ENCODE measurements at regions not wholly inside any gene's neighbourhood (a gene's known extent, or its start where the extent isn't known, plus 50 kb on each side); places are given as distances from the start of the nearest gene placed in this dataset.

DNA sequence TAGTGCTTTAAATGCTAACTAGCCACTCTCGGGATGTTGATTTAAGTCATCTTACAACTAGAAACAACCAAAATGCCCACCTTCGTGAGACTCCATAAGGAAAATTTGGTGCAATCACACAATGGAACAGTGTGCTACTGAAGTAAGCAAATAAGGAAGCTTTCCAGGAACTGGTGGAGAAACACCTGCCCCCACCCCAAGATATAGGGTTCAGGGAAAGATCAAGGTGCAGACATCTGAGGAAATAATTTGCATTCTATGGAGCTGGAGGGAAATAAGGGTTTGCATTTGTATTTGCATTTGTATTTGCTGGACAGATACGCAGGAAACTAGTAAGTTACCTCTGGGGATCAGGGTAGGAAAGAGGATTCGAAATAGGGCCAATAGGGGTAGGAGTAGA, 90.9 kb downstream of the ACAA2 start:
- Histone ChIP-seq H3K9ac (replicated peaks; ENCODE audit: extremely low read depth, insufficient read depth, low read length) (no peak overlapping the region), H3K27ac (ENCODE audit: insufficient read depth, low read depth, low read length) (no peak overlapping the region), H3K4me3 (replicated peaks in 1 of 3; ENCODE audit: insufficient read depth in 1 of 3, low read depth in 1 of 3, low read length in 3 of 3) (no peak overlapping the region), H3K9me3 (replicated peaks; ENCODE audit: control insufficient read depth, insufficient read depth, low read length) (no peaks in the 10 kb centered on the region), H2AFZ (ENCODE audit: low read depth, low read length) (no peak overlapping the region), H3K79me2 (ENCODE audit: control insufficient read depth, insufficient read depth, low read length) (no peaks in the 10 kb centered on the region), H3K27me3 (ENCODE audit: control insufficient read depth in 2 of 2, insufficient read depth in 2 of 2, low read length in 2 of 2) (no peaks in the 10 kb centered on the region), H3K4me1 (ENCODE audit: control insufficient read depth, extremely low read depth, insufficient read depth, low read length) (peaks cover 42% of the 10 kb centered on the region), H4K20me1 (replicated peaks; ENCODE audit: control insufficient read depth, extremely low read depth, insufficient read depth, low read length) (no peaks in the 10 kb centered on the region), H3K4me2 (ENCODE audit: insufficient read depth, low read length) (no peak overlapping the region), H3K9me1 (replicated peaks; ENCODE audit: control insufficient read depth, extremely low read depth, insufficient read depth, low read length) (no peaks in the 10 kb centered on the region), H3K36me3 (ENCODE audit: control insufficient read depth in 2 of 2, extremely low read depth in 1 of 2, insufficient read depth in 2 of 2, low read length in 2 of 2) (no peaks in the 10 kb centered on the region)
- DNase-seq (ENCODE audit: low read depth, low spot score) (no peak), FAIRE-seq (no peak)
- intact Hi-C loops (cut with micrococcal nuclease): no loop called here
- TF ChIP-seq FOS (IDR thresholded peaks at IDR 0.05; ENCODE audit: borderline replicate concordance, insufficient read depth, low read length) (no peak), EZH2 (IDR thresholded peaks at IDR 0.05; ENCODE audit: borderline replicate concordance, low read depth, low read length, severe bottlenecking) (no peak), JUN (IDR thresholded peaks at IDR 0.05; ENCODE audit: borderline replicate concordance, insufficient read depth, insufficient read length, low read depth) (no peak), POLR2AphosphoS5 (IDR thresholded peaks at IDR 0.05; ENCODE audit: insufficient read depth, low read depth, low read length) (no peak), GATA2 (IDR thresholded peaks at IDR 0.05; ENCODE audit: insufficient read depth, insufficient read length, low read depth, low read length) (no peak), POLR2A (IDR thresholded peaks at IDR 0.05; ENCODE audit: low read depth, low read length) (no peak), MYC (IDR thresholded peaks at IDR 0.05; ENCODE audit: low read depth, low read length) (no peak)
- TF ChIP-seq, protein P1, sequence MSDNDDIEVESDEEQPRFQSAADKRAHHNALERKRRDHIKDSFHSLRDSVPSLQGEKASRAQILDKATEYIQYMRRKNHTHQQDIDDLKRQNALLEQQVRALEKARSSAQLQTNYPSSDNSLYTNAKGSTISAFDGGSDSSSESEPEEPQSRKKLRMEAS (IDR thresholded peaks at IDR 0.05; ENCODE audit: insufficient read depth, insufficient read length): no peak
- TF ChIP-seq, protein P2, sequence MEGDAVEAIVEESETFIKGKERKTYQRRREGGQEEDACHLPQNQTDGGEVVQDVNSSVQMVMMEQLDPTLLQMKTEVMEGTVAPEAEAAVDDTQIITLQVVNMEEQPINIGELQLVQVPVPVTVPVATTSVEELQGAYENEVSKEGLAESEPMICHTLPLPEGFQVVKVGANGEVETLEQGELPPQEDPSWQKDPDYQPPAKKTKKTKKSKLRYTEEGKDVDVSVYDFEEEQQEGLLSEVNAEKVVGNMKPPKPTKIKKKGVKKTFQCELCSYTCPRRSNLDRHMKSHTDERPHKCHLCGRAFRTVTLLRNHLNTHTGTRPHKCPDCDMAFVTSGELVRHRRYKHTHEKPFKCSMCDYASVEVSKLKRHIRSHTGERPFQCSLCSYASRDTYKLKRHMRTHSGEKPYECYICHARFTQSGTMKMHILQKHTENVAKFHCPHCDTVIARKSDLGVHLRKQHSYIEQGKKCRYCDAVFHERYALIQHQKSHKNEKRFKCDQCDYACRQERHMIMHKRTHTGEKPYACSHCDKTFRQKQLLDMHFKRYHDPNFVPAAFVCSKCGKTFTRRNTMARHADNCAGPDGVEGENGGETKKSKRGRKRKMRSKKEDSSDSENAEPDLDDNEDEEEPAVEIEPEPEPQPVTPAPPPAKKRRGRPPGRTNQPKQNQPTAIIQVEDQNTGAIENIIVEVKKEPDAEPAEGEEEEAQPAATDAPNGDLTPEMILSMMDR (IDR thresholded peaks at IDR 0.05; ENCODE audit: extremely low read depth in 1 of 2, insufficient read depth in 1 of 2, low read depth in 1 of 2, low read length in 2 of 2): no peak
- dilution Hi-C loops (cut with MboI; ENCODE audit: extremely low pct_ligation_motif_present, low sequenced_read_pairs): no loop called here
- ChIA-PET POLR2A (no interaction called here), CTCF (interaction anchor here (2.4 kb wide), 1 partner anchor 26 kb away, joined by 9 read pairs; no protein-coding TSS in a partner anchor)
- no TSS peak for BruUV-seq (replicated peaks)
